HG02870 (cell line): ENCODE measurements at regions not wholly inside any gene's neighbourhood (a gene's known extent, or its start where the extent isn't known, plus 50 kb on each side); places are given as distances from the start of the nearest gene placed in this dataset.

Source experiments
- ATAC-seq: cut with Tn5 transposase; IDR thresholded peaks from one replicate; pipeline ENCODE4 v1.9.1; 2021; ENCODE audit warnings: mild to moderate bottlenecking, moderate library complexity; ENCODE audit not compliant: unreplicated experiment

GRCh38 chr2:64196963-64197362 is 52.7 kb upstream of the PELI1 start:
- no peak for ATAC-seq

- ATAC-seq = no peak
Measured at GRCh38 chr2:64201151-64201550, 56.9 kb upstream of the PELI1 start.

- no peak for ATAC-seq
Measured at GRCh38 chr2:64202206-64202845, 58.1 kb upstream of the PELI1 start.

- no peak for ATAC-seq
Measured at GRCh38 chr2:64203131-64203857, 59.1 kb upstream of the PELI1 start.

- peak; percentile 67 for ATAC-seq
Measured at GRCh38 chr2:64203858-64204632, 59.8 kb upstream of the PELI1 start.

- ATAC-seq = no peak
Measured at GRCh38 chr2:64204703-64205102, 60.5 kb upstream of the PELI1 start.

- ATAC-seq = no peak
Measured at GRCh38 chr2:64205415-64205814, 61.2 kb upstream of the PELI1 start.

GRCh38 chr2:64207573-64207972 is 63.4 kb upstream of the PELI1 start:
- ATAC-seq = no peak

- no peak for ATAC-seq
Measured at GRCh38 chr2:64210816-64211215, 66.6 kb upstream of the PELI1 start.

GRCh38 chr2:64211276-64211921 is 67.2 kb upstream of the PELI1 start:
- no peak for ATAC-seq

GRCh38 chr2:64212346-64212745 is 68.1 kb upstream of the PELI1 start:
- no peak for ATAC-seq

- ATAC-seq = peak; percentile 39
Measured at GRCh38 chr2:64212801-64213321, 68.6 kb upstream of the PELI1 start.

- peak; percentile 37 for ATAC-seq
Measured at GRCh38 chr2:64213532-64214275, 69.5 kb upstream of the PELI1 start.

GRCh38 chr2:64214281-64215115 is 70.3 kb upstream of the PELI1 start:
- peak; percentile 45 for ATAC-seq

GRCh38 chr2:64217198-64217869 is 73.1 kb upstream of the PELI1 start:
- no peak for ATAC-seq

- ATAC-seq = no peak
Measured at GRCh38 chr2:64218137-64218802, 74.0 kb upstream of the PELI1 start.

- ATAC-seq = no peak
Measured at GRCh38 chr2:64219149-64219548, 74.9 kb upstream of the PELI1 start.

- ATAC-seq = no peak
Measured at GRCh38 chr2:64220265-64220664, 76.0 kb upstream of the PELI1 start.
